ENCODE measurements at regions not wholly inside any gene's neighbourhood (a gene's known extent, or its start where the extent isn't known, plus 50 kb on each side); places are given as distances from the start of the nearest gene placed in this dataset.

GRCh38 chr13:105471673-105472072, 1063.8 kb downstream of the EFNB2 start:
- DNase-seq (ENCODE audit: low read depth in 2 of 2) = no peak

- no peak for DNase-seq (ENCODE audit: low read depth in 2 of 2)
Observed at GRCh38 chr13:105466376-105466775, 1069.1 kb downstream of the EFNB2 start.

- DNase-seq (ENCODE audit: low read depth in 2 of 2) = no peak
Observed at GRCh38 chr13:105465745-105466144, 1069.7 kb downstream of the EFNB2 start, which contains the start of gene DAOA. Gene DAOA (plus strand): TSS chr13:105466045.

GRCh38 chr13:105465251-105465650, 1070.2 kb downstream of the EFNB2 start:
- no peak for DNase-seq (ENCODE audit: low read depth in 2 of 2)

GRCh38 chr13:105464249-105464648, 1071.2 kb downstream of the EFNB2 start:
- DNase-seq (ENCODE audit: low read depth in 2 of 2) = no peak

- DNase-seq (ENCODE audit: low read depth in 2 of 2) = peak in 1 of 2 donors; percentile 36
Observed at GRCh38 chr13:105463011-105463501, 1072.4 kb downstream of the EFNB2 start.

- no peak for DNase-seq (ENCODE audit: low read depth in 2 of 2)
Observed at GRCh38 chr13:105462098-105462497, 1073.4 kb downstream of the EFNB2 start.

- peak in 1 of 2 donors; percentile 5 for DNase-seq (ENCODE audit: low read depth in 2 of 2)
Observed at GRCh38 chr13:105452895-105453294, 1082.6 kb downstream of the EFNB2 start.

- DNase-seq (ENCODE audit: low read depth in 2 of 2) = no peak
Observed at GRCh38 chr13:105450784-105451183, 1084.7 kb downstream of the EFNB2 start.

GRCh38 chr13:105448811-105449210, 1086.7 kb downstream of the EFNB2 start:
- DNase-seq (ENCODE audit: low read depth in 2 of 2) = no peak

GRCh38 chr13:105446197-105446596, 1089.3 kb downstream of the EFNB2 start:
- DNase-seq (ENCODE audit: low read depth in 2 of 2) = no peak

- no peak for DNase-seq (ENCODE audit: low read depth in 2 of 2)
Observed at GRCh38 chr13:105445796-105446195, 1089.7 kb downstream of the EFNB2 start.

GRCh38 chr13:105442949-105443699, 1092.3 kb downstream of the EFNB2 start:
- DNase-seq (ENCODE audit: low read depth in 2 of 2) = peak; percentile 31 to 60

- no peak for DNase-seq (ENCODE audit: low read depth in 2 of 2)
Observed at GRCh38 chr13:105442040-105442439, 1093.4 kb downstream of the EFNB2 start.

GRCh38 chr13:105441051-105441750, 1094.3 kb downstream of the EFNB2 start:
- no peak for DNase-seq (ENCODE audit: low read depth in 2 of 2)

GRCh38 chr13:105436943-105437342, 1098.5 kb downstream of the EFNB2 start:
- DNase-seq (ENCODE audit: low read depth in 2 of 2) = no peak

- DNase-seq (ENCODE audit: low read depth in 2 of 2) = no peak
Observed at GRCh38 chr13:105432438-105432837, 1103.0 kb downstream of the EFNB2 start.

- DNase-seq (ENCODE audit: low read depth in 2 of 2) = no peak
Observed at GRCh38 chr13:105428811-105429210, 1106.7 kb downstream of the EFNB2 start.

GRCh38 chr13:105426441-105426840, 1109.0 kb downstream of the EFNB2 start:
- no peak for DNase-seq (ENCODE audit: low read depth in 2 of 2)

- no peak for DNase-seq (ENCODE audit: low read depth in 2 of 2)
Observed at GRCh38 chr13:105414639-105415038, 1120.8 kb downstream of the EFNB2 start.

- DNase-seq (ENCODE audit: low read depth in 2 of 2) = no peak
Observed at GRCh38 chr13:105412171-105412570, 1123.3 kb downstream of the EFNB2 start.

- peak; percentile 1 to 70 for DNase-seq (ENCODE audit: low read depth in 2 of 2)
Observed at GRCh38 chr13:105410602-105411001, 1124.9 kb downstream of the EFNB2 start.

- no peak for DNase-seq (ENCODE audit: low read depth in 2 of 2)
Observed at GRCh38 chr13:105406551-105406950, 1128.9 kb downstream of the EFNB2 start.
